K562 (cell line): ENCODE measurements at regions not wholly inside any gene's neighbourhood (a gene's known extent, or its start where the extent isn't known, plus 50 kb on each side); places are given as distances from the start of the nearest gene placed in this dataset.

ENCODE experiments used
- ATAC-seq: fragments of 200-7000 bp; cut with Tn5 transposase; 3 replicates; pipeline ENCODE4 v1.9.1; 2020; ENCODE audit warnings: moderate library complexity
- BruUV-seq: library from RNA; stranded (reverse); fragments of 400-500 nt; replicated peaks from 2 replicates; lab custom pipeline; 2021; lab: Mats Ljungman, UMichigan
- CTCF ChIA-PET: fragments of 300-600 bp; formaldehyde crosslinking; extraction: SDS; loops from one replicate; lab custom pipeline; 2021; ENCODE audit warnings: low intra/inter-chr PET ratio; lab: Yijun Ruan, JAX
- POLR2A ChIA-PET: fragments of 300-600, 350-650 bp; sonication (Branson Sonifier 250); formaldehyde crosslinking; extraction: SDS; loops from one replicate; lab custom pipeline; 2021; ENCODE audit warnings: antibody characterized with exemption, inconsistent platforms; lab: Yijun Ruan, JAX
- DNase-seq, 4 experiments: peaks; one replicate each; pipeline versions ENCODE4 v3.0.0 to v3.0.0-alpha.2; 2011 to 2018; ENCODE audit warnings: low spot score in 3 of 4, mixed read lengths in 3 of 4; ENCODE audit errors: extremely low read depth in 1 of 4
- FAIRE-seq: peaks from 2 replicates; lab custom pipeline; 2011; peaks lifted over from hg19 to GRCh38; lab: Jason Lieb, UNC
- H2AFZ ChIP-seq: 2 replicates; pipeline ENCODE4 v1.6.0; 2011; ENCODE audit warnings: low read depth, low read length, control low read depth, inconsistent platforms
- H3K27ac ChIP-seq: fragments of 200-600 bp; 3 replicates; pipeline ENCODE4 v1.8.0; 2011; ENCODE audit warnings: low read depth, mild to moderate bottlenecking, control low read depth, inconsistent platforms, low read length, moderate library complexity, mixed read lengths; ENCODE audit errors: extremely low read depth
- H3K27me3 ChIP-seq, 2 experiments: fragments of 300-600 bp in 1 of 2; 2 replicates in 1 of 2; 3 replicates in 1 of 2; pipeline versions ENCODE4 v1.6.0 to v1.8.0; 2011; ENCODE audit warnings: inconsistent platforms in 2 of 2, low read length in 2 of 2, mild to moderate bottlenecking in 1 of 2, mixed read lengths in 1 of 2, moderate library complexity in 1 of 2; ENCODE audit not compliant: control insufficient read depth in 2 of 2, insufficient read depth in 2 of 2
- H3K36me3 ChIP-seq: fragments of 300-600 bp; 3 replicates; pipeline ENCODE4 v1.8.0; 2011; ENCODE audit warnings: mild to moderate bottlenecking, low read length, inconsistent platforms; ENCODE audit not compliant: control insufficient read depth, insufficient read depth
- H3K4me1 ChIP-seq, 2 experiments: fragments of 200-600 bp in 1 of 2; replicated peaks in 1 of 2; 2 replicates in 1 of 2; 3 replicates in 1 of 2; pipeline versions ENCODE4 v1.5.1 to v1.8.0; 2011; ENCODE audit warnings: inconsistent platforms in 2 of 2, low read length in 2 of 2, mild to moderate bottlenecking in 1 of 2, mixed read lengths in 1 of 2, moderate library complexity in 1 of 2; ENCODE audit not compliant: control insufficient read depth in 2 of 2, insufficient read depth in 2 of 2
- H3K4me2 ChIP-seq: 2 replicates; pipeline ENCODE4 v1.6.1; 2011; ENCODE audit warnings: low read length, control low read depth, inconsistent platforms, mixed read lengths; ENCODE audit not compliant: insufficient read depth
- H3K4me3 ChIP-seq: fragments of 200-600 bp; sonication (generic), shearing (Covaris generic); 2 replicates; pipeline ENCODE4 v1.5.1; 2016; ENCODE audit warnings: control low read depth, inconsistent platforms
- H3K79me2 ChIP-seq: fragments of 200-600 bp; 3 replicates; pipeline ENCODE4 v1.8.0; 2011; ENCODE audit warnings: low read length, inconsistent platforms; ENCODE audit not compliant: control insufficient read depth, insufficient read depth
- H3K9ac ChIP-seq, 2 experiments: 2 replicates each; pipeline versions ENCODE4 v1.6.0 to v1.6.1; 2011; ENCODE audit warnings: low read depth in 2 of 2, low read length in 2 of 2, control low read depth in 1 of 2, inconsistent platforms in 1 of 2, mild to moderate bottlenecking in 1 of 2, mixed read lengths in 1 of 2; ENCODE audit not compliant: insufficient read depth in 1 of 2
- H3K9me1 ChIP-seq: one replicate; pipeline ENCODE4 v1.6.0; 2011; ENCODE audit warnings: inconsistent platforms, mild to moderate bottlenecking, low read length, moderate library complexity; ENCODE audit not compliant: control insufficient read depth, insufficient read depth
- H3K9me3 ChIP-seq: replicated peaks from 2 replicates; pipeline ENCODE4 v1.5.1; 2011; ENCODE audit warnings: low read depth, low read length, inconsistent platforms; ENCODE audit not compliant: control insufficient read depth, insufficient read depth
- H4K20me1 ChIP-seq: replicated peaks from 2 replicates; pipeline ENCODE4 v1.6.1; 2011; ENCODE audit warnings: low read length, inconsistent platforms, mixed read lengths; ENCODE audit not compliant: control insufficient read depth, insufficient read depth
- ATF7 ChIP-seq: fragments of 450-650 bp; IDR thresholded peaks from 2 replicates; pipeline ENCODE4 v1.7.1; 2014; ENCODE audit warnings: mild to moderate bottlenecking, moderate library complexity
- CSDE1 ChIP-seq, 2 experiments: fragments of 450-650 bp; IDR thresholded peaks; 2 replicates each; pipeline ENCODE4 v1.6.1; 2016; ENCODE audit warnings: mild to moderate bottlenecking in 1 of 2
- ETS2 ChIP-seq: IDR thresholded peaks from 2 replicates; pipeline ENCODE4 v1.6.1; 2016; ENCODE audit warnings: borderline replicate concordance, missing genetic modification characterization, mild to moderate bottlenecking, moderate library complexity, missing compliant biosample characterization; ENCODE audit not compliant: poor library complexity, severe bottlenecking
- HEY1 ChIP-seq: fragments of 250-450 bp; sonication (Bioruptor Pico); IDR thresholded peaks from 2 replicates; pipeline ENCODE4 v1.5.0; 2020; ENCODE audit warnings: mild to moderate bottlenecking, moderate library complexity, borderline replicate concordance
- MLLT1 ChIP-seq, 2 experiments: fragments of 450-650 bp; IDR thresholded peaks; 2 replicates each; pipeline ENCODE4 v1.6.1; 2016
- PTRF ChIP-seq: fragments of 450-650 bp; IDR thresholded peaks from 2 replicates; pipeline ENCODE4 v1.6.1; 2016; ENCODE audit warnings: mild to moderate bottlenecking, missing genetic modification characterization, missing compliant biosample characterization
- RBM14 ChIP-seq: fragments of 200-400 bp; formaldehyde crosslinking; IDR thresholded peaks from 2 replicates; pipeline ENCODE4 v1.6.1; 2018; ENCODE audit warnings: low read depth, mild to moderate bottlenecking, low read length, moderate library complexity, borderline replicate concordance; ENCODE audit not compliant: insufficient read depth
- RFX1 ChIP-seq: fragments of 450-650 bp; IDR thresholded peaks from 2 replicates; pipeline ENCODE4 v1.6.1; 2016; ENCODE audit warnings: mild to moderate bottlenecking, moderate library complexity
- RNF2 ChIP-seq: sonication (generic); IDR thresholded peaks from 2 replicates; pipeline ENCODE4 v1.6.1; 2016
- SAP30 ChIP-seq: fragments of 200-600 bp; sonication (generic); IDR thresholded peaks from 2 replicates; pipeline ENCODE4 v1.6.1; 2012; ENCODE audit warnings: borderline replicate concordance, low read depth, mild to moderate bottlenecking, moderate library complexity, low read length, control low read depth, inconsistent platforms; ENCODE audit not compliant: insufficient read depth, poor library complexity, severe bottlenecking
- ZNF224 ChIP-seq: sonication (generic); formaldehyde crosslinking; IDR thresholded peaks from 2 replicates; pipeline ENCODE4 v1.8.0; 2022; ENCODE audit warnings: mild to moderate bottlenecking, missing genetic modification reagents
- ZNF274 ChIP-seq: IDR thresholded peaks from 2 replicates; pipeline ENCODE4 v1.6.1; 2011; ENCODE audit warnings: low read depth, mild to moderate bottlenecking, low read length, moderate library complexity, borderline replicate concordance
- WGBS: fragments of 100-300 bp; shearing (Covaris generic); methylation state at CpG from one replicate; pipeline ENCODE4 v1.1.6; 2016; ENCODE audit warnings: low coverage, mixed read lengths; ENCODE audit not compliant: insufficient coverage; ENCODE audit errors: missing lambda C conversion rate; 5-methylcytosine and 5-hydroxymethylcytosine counted together
- in situ Hi-C: fragments of 300-500 bp; cut with MboI; formaldehyde crosslinking; loops from 4 replicates; pipeline ENCODE4 v1.15.0; 2018; ENCODE audit warnings: inconsistent platforms, mixed read lengths
- intact Hi-C: fragments of 100-400 bp; cut with micrococcal nuclease; formaldehyde crosslinking; loops from 2 replicates; pipeline ENCODE4 v1.14.2; 2022
- TF ChIP-seq, protein P1 (sequence below): fragments of 450-650 bp; formaldehyde crosslinking; IDR thresholded peaks from 2 replicates; pipeline ENCODE4 v1.4.0; 2022; ENCODE audit warnings: mild to moderate bottlenecking, moderate library complexity
- TF ChIP-seq, protein P2 (sequence below): fragments of 250-450 bp; sonication (Bioruptor Pico); IDR thresholded peaks from 2 replicates; pipeline ENCODE4 v1.8.0; 2021; ENCODE audit warnings: moderate library complexity, mild to moderate bottlenecking, inconsistent platforms

DNA sequence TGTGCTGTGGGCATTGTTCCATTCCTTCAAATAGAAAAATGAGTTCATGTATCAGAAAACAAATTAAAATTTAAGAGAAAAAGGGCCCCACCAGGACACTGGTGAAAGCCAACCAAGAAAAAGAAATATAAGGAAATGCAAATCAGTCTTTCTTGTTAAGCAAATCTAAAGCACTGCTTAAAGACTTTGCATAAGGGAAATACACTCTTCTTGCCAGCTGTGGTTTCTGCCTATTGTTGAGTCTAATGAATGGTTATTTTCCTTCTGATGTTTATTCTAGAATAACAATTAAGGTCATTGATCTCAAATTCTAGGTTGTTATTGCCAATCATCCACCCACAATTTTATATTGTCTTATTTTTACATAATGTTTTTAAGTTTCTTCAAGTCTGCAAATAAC, 158.6 kb upstream of the SNX7 start:
- BruUV-seq, result no TSS peak
- intact Hi-C loops, result no loop called here
- ChIA-PET POLR2A (no interaction called here), CTCF (no interaction called here)
- H3K4me3 ChIP-seq, result no peak overlapping the region
- H3K9ac ChIP-seq, result no peak overlapping the region
- H3K4me2 ChIP-seq, result no peak overlapping the region
- no peaks in the 10 kb centered on the region for H3K9me1 ChIP-seq
- ATAC-seq (no peak), DNase-seq (no peak), FAIRE-seq (no peak)
- no peaks in the 10 kb centered on the region for H3K27me3 ChIP-seq
- H3K79me2 ChIP-seq, result no peaks in the 10 kb centered on the region
- no peaks in the 10 kb centered on the region for H4K20me1 ChIP-seq
- H3K36me3 ChIP-seq, result no peaks in the 10 kb centered on the region
- in situ Hi-C loops, result no loop called here
- H3K9me3 ChIP-seq, result no peaks in the 10 kb centered on the region
- H3K4me1 ChIP-seq, result no peaks in the 10 kb centered on the region
- TF ChIP-seq HEY1 (CRISPR knock-in tag) (no peak), PTRF (tag) (no peak), RFX1 (no peak), ZNF274 (no peak)
- TF ChIP-seq, protein P1, sequence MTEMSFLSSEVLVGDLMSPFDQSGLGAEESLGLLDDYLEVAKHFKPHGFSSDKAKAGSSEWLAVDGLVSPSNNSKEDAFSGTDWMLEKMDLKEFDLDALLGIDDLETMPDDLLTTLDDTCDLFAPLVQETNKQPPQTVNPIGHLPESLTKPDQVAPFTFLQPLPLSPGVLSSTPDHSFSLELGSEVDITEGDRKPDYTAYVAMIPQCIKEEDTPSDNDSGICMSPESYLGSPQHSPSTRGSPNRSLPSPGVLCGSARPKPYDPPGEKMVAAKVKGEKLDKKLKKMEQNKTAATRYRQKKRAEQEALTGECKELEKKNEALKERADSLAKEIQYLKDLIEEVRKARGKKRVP (CRISPR knock-in tag), result no peak
- H3K27ac ChIP-seq, result no peak overlapping the region
- H2AFZ ChIP-seq, result no peak overlapping the region

DNA sequence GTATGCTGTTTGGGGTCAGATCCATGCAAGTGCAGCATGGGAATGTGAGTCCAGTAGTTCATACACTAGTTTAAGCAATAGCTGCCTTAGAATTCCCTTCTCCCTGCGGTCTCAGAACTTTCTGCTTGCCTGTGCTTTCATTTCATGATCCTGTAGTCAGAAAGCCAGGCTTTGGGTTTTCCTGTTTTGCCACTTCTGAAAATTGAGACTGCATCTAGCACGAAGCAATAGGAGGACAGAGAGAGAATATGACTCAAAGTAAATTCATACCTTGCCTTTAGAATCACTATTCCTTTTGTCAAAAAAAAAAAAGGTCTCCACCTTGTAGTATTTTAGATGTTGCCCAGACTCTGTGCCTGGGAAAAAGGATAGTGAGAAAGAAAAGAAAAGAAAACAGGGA, 161.2 kb upstream of the SNX7 start:
- H3K27ac ChIP-seq, result no peak overlapping the region
- no peaks in the 10 kb centered on the region for H3K36me3 ChIP-seq
- no peak overlapping the region for H3K4me3 ChIP-seq
- POLR2A ChIA-PET, result no interaction called here
- no peaks in the 10 kb centered on the region for H3K79me2 ChIP-seq
- no peaks in the 10 kb centered on the region for H4K20me1 ChIP-seq
- intact Hi-C loops (no loop called here), in situ Hi-C loops (no loop called here)
- no peak overlapping the region for H3K4me2 ChIP-seq
- H3K27me3 ChIP-seq, result no peaks in the 10 kb centered on the region
- no peaks in the 10 kb centered on the region for H3K9me1 ChIP-seq
- DNase-seq, result no peak
- WGBS, result 0% methylated on average over 2 of the region's 2 CpGs
- H3K9me3 ChIP-seq, result no peaks in the 10 kb centered on the region
- ATAC-seq, result no peak
- CTCF ChIA-PET, result no interaction called here
- H3K9ac ChIP-seq, result no peak overlapping the region
- no peaks in the 10 kb centered on the region for H3K4me1 ChIP-seq
- no peak overlapping the region for H2AFZ ChIP-seq
- FAIRE-seq, result no peak
- BruUV-seq, result no TSS peak
- TF ChIP-seq, protein P2, sequence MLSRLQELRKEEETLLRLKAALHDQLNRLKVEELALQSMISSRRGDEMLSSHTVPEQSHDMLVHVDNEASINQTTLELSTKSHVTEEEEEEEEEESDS, result no peak
- TF ChIP-seq CSDE1 (IDR thresholded peaks at IDR 0.05) (no peak), ETS2 (tag) (no peak), MLLT1 (IDR thresholded peaks at IDR 0.05) (no peak), ATF7 (no peak), SAP30 (no peak), RBM14 (no peak), ZNF224 (CRISPR knock-in tag) (no peak), RNF2 (no peak)
